Adrenal gland (tissue), 9 donors: ENCODE measurements at regions not wholly inside any gene's neighbourhood (a gene's known extent, or its start where the extent isn't known, plus 50 kb on each side); places are given as distances from the start of the nearest gene placed in this dataset.

Experiments used
- DNase-seq, 7 donors: peaks; one replicate each; pipeline ENCODE4 v3.0.0-alpha.2; 2019 to 2020
- H3K27ac ChIP-seq, 5 donors: fragments of 200-600 bp; sonication (generic) in 4 of 5; 1 replicate in 3 of 5; 2 replicates in 2 of 5; pipeline versions ENCODE4 v1.5.1 to v1.8.0; 2016 to 2020; ENCODE audit warnings: mild to moderate bottlenecking in 1 of 5
- H3K27me3 ChIP-seq: fragments of 200-600 bp; 2 replicates; pipeline ENCODE4 v1.8.0; 2021
- H3K36me3 ChIP-seq, 2 donors: fragments of 200-600 bp; replicated peaks in 1 of 2; 1 replicate in 1 of 2; 2 replicates in 1 of 2; pipeline versions ENCODE4 v1.5.1 to v1.8.0; 2018 to 2022
- H3K4me1 ChIP-seq, 2 donors: fragments of 200-600 bp; replicated peaks in 1 of 2; 1 replicate in 1 of 2; 2 replicates in 1 of 2; pipeline versions ENCODE4 v1.5.1 to v1.8.0; 2018 to 2021
- H3K4me3 ChIP-seq, 4 donors: fragments of 200-600 bp; sonication (generic) in 3 of 4; one replicate each; pipeline ENCODE4 v1.5.1; 2016 to 2018
- H3K9me3 ChIP-seq, 3 donors: fragments of 200-600 bp; sonication (generic) in 1 of 3; replicated peaks in 1 of 3; 1 replicate in 2 of 3; 2 replicates in 1 of 3; pipeline versions ENCODE4 v1.5.1 to v1.8.0; 2016 to 2021
- CTCF ChIP-seq, 6 experiments: fragments of 450-650 bp in 4 of 6; fragments of 200-600 bp in 2 of 6; sonication (generic) in 1 of 6; IDR thresholded peaks; 1 replicate in 5 of 6; 2 replicates in 1 of 6; pipeline versions ENCODE4 v1.5.1 to v1.8.0; 2016 to 2021; ENCODE audit warnings: antibody characterized with exemption in 6 of 6, mild to moderate bottlenecking in 2 of 6, moderate library complexity in 1 of 6
- POLR2A ChIP-seq, 2 donors: fragments of 450-650 bp; IDR thresholded peaks; one replicate each; pipeline ENCODE4 v1.6.1; 2017; ENCODE audit warnings: antibody characterized with exemption in 2 of 2, mild to moderate bottlenecking in 2 of 2, moderate library complexity in 1 of 2
- WGBS, 4 donors: extraction: QIAGEN DNeasy Blood & Tissue Kit in 2 of 4; methylation state at CpG; one replicate each; pipeline versions ENCODE4 v1.1.5 to v1.1.7; 2013 to 2017; 5-methylcytosine and 5-hydroxymethylcytosine counted together
- intact Hi-C, 2 donors: fragments of 100-400 bp; cut with DNase I; formaldehyde crosslinking; loops; one replicate each; pipeline versions ENCODE4 v1.14.1 to v1.15.0; 2022 to 2023
- donor health status: healthy with polysubstance abuse.
- donor health status: Bipolar disorder and iron deficiency.
- donor health status: DM: yes; HTN: yes; CAD: no.
- donor health status: DM: no; HTN: no; CAD: no.
- donor health status: DM: no; HTN: no; CAD: no.

- intact Hi-C loops: no loop called here
- Histone ChIP-seq H3K36me3 (no peaks in the 10 kb centered on the region), H3K4me3 (no peak overlapping the region), H3K27ac (peak overlapping the region in 4 of 5 donors; percentile 8 to 75 (median 62)), H3K27me3 (no peaks in the 10 kb centered on the region), H3K9me3 (no peaks in the 10 kb centered on the region), H3K4me1 (peaks cover 8% of the 10 kb centered on the region in 2 donors)
- TF ChIP-seq CTCF (IDR thresholded peaks at IDR 0.05) (no peak), POLR2A (IDR thresholded peaks at IDR 0.05) (peak in 1 of 2 donors; percentile 66)
- peak; percentile 86 to 98 (median 95) for DNase-seq
- WGBS, 4 donors: 5 to 17% (median 11%) methylated on average over 1 of the region's 1 CpG
Measured at GRCh38 chr16:9365370-9365728, 273.9 kb downstream of the HAPSTR1 start.

- DNase-seq: no peak
- intact Hi-C loops: no loop called here
- peak overlapping the region in 2 of 5 donors; percentile 63 to 66 for H3K27ac ChIP-seq
- 80 to 91% (median 88%) methylated on average over 7 to 8 of the region's 8 CpGs for WGBS, 4 donors
- no peak overlapping the region for H3K4me3 ChIP-seq
- no peaks in the 10 kb centered on the region for H3K9me3 ChIP-seq
- H3K27me3 ChIP-seq: no peaks in the 10 kb centered on the region
- no peak for TF ChIP-seq CTCF (IDR thresholded peaks at IDR 0.05)
- no peak for TF ChIP-seq POLR2A (IDR thresholded peaks at IDR 0.05)
- no peaks in the 10 kb centered on the region for H3K36me3 ChIP-seq
- peaks cover 8% of the 10 kb centered on the region in 2 donors for H3K4me1 ChIP-seq
Measured at GRCh38 chr16:9366048-9366969, 274.9 kb downstream of the HAPSTR1 start.

GRCh38 chr16:9370061-9370491, 278.6 kb downstream of the HAPSTR1 start:
- intact Hi-C loops: no loop called here
- WGBS, 4 donors: 67 to 78% (median 71%) methylated on average over 9 of the region's 9 CpGs
- TF ChIP-seq POLR2A (IDR thresholded peaks at IDR 0.05): no peak
- no peak for TF ChIP-seq CTCF (IDR thresholded peaks at IDR 0.05)
- Histone ChIP-seq H3K27me3 (no peaks in the 10 kb centered on the region), H3K9me3 (no peaks in the 10 kb centered on the region), H3K27ac (no peak overlapping the region), H3K4me3 (no peak overlapping the region), H3K36me3 (no peaks in the 10 kb centered on the region), H3K4me1 (peaks cover under 1% of the 10 kb centered on the region in 2 donors)
- no peak for DNase-seq

- no peaks in the 10 kb centered on the region for H3K9me3 ChIP-seq
- no peaks in the 10 kb centered on the region for H3K4me1 ChIP-seq
- intact Hi-C loops: no loop called here
- 85 to 93% (median 89%) methylated on average over 8 of the region's 8 CpGs for WGBS, 4 donors
- no peaks in the 10 kb centered on the region for H3K27me3 ChIP-seq
- H3K4me3 ChIP-seq: no peak overlapping the region
- H3K36me3 ChIP-seq: no peaks in the 10 kb centered on the region
- H3K27ac ChIP-seq: no peak overlapping the region
- no peak for DNase-seq
- no peak for TF ChIP-seq POLR2A (IDR thresholded peaks at IDR 0.05)
- no peak for TF ChIP-seq CTCF (IDR thresholded peaks at IDR 0.05)
Measured at GRCh38 chr16:9371713-9372448, 280.4 kb downstream of the HAPSTR1 start.
